ENCODE measurements at regions not wholly inside any gene's neighbourhood (a gene's known extent, or its start where the extent isn't known, plus 50 kb on each side); places are given as distances from the start of the nearest gene placed in this dataset.

DNA sequence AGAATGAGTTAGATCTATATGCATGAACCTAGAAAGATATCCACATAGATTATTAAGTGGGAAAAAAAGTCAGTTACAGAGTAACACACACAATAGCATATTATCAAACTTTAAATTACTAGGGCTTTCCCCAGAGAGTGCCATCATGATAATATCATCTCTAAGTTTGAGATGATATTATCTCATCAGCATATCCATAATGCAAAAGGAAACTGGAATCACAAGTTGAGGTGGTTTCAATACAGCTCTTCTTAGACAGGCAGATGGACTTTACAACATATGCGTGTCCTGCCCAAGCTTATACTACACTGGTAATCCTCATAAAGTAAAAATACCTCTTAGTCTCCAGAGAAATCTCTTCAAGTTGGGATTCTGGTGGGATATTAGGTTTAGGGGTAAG is 236.2 kb upstream of the SERP2 start:
- TF ChIP-seq CTCF (IDR thresholded peaks at IDR 0.05): no peak
- TF ChIP-seq ZFX (IDR thresholded peaks at IDR 0.05; ENCODE audit: borderline replicate concordance): no peak

Data from 22Rv1 (cell line).